Calu3 (cell line): ENCODE measurements at regions not wholly inside any gene's neighbourhood (a gene's known extent, or its start where the extent isn't known, plus 50 kb on each side); places are given as distances from the start of the nearest gene placed in this dataset.
"Not testable (repeated sequence)": the region's sequence is repeated elsewhere in the genome, so short reads cannot be mapped to it uniquely, and the experiment has no call there.

Experiments used
- BruUV-seq: library from RNA; stranded (reverse); fragments of 400-500 nt; replicated peaks from 2 replicates; lab custom pipeline; 2021; lab: Mats Ljungman, UMichigan
- CTCF ChIA-PET: fragments of 300-600 bp; sonication (Branson Sonifier 250); formaldehyde crosslinking; loops from one replicate; lab custom pipeline; 2022; ENCODE audit warnings: antibody characterized with exemption; lab: Charles Lee
- DNase-seq: peaks from one replicate; pipeline ENCODE4 v3.0.0; 2022
- H3K27ac Mint-ChIP-seq: one replicate; pipeline ENCODE4 v1.8.0; 2022; ENCODE audit warnings: mixed read lengths; ENCODE audit not compliant: unreplicated experiment
- H3K27me3 Mint-ChIP-seq: one replicate; pipeline ENCODE4 v1.8.0; 2022; ENCODE audit warnings: mixed read lengths; ENCODE audit not compliant: unreplicated experiment
- H3K36me3 Mint-ChIP-seq: one replicate; pipeline ENCODE4 v1.8.0; 2022; ENCODE audit warnings: mild to moderate bottlenecking, moderate library complexity, mixed read lengths; ENCODE audit not compliant: insufficient read depth, unreplicated experiment
- H3K4me1 Mint-ChIP-seq: one replicate; pipeline ENCODE4 v1.8.0; 2022; ENCODE audit warnings: mild to moderate bottlenecking, low read depth, mixed read lengths; ENCODE audit not compliant: unreplicated experiment
- H3K4me3 Mint-ChIP-seq: one replicate; pipeline ENCODE4 v1.8.0; 2022; ENCODE audit warnings: mild to moderate bottlenecking, low read depth, moderate library complexity, mixed read lengths; ENCODE audit not compliant: unreplicated experiment
- H3K9me3 Mint-ChIP-seq: one replicate; pipeline ENCODE4 v1.8.0; 2022; ENCODE audit warnings: low read depth, mixed read lengths; ENCODE audit not compliant: unreplicated experiment
- CTCF ChIP-seq: fragments of 200-600 bp; IDR thresholded peaks from one replicate; pipeline ENCODE4 v1.8.0; 2022; ENCODE audit warnings: antibody characterized with exemption; ENCODE audit not compliant: unreplicated experiment
- intact Hi-C: fragments of 100-400 bp; cut with micrococcal nuclease; formaldehyde crosslinking; loops from one replicate; pipeline ENCODE4 v1.10.0; 2022; ENCODE audit not compliant: unreplicated experiment

- intact Hi-C loops = no loop called here
- Mint-ChIP-seq H3K27ac (no peak overlapping the region), H3K4me3 (no peak overlapping the region), H3K36me3 (no peaks in the 10 kb centered on the region), H3K9me3 (no peaks in the 10 kb centered on the region), H3K4me1 (no peaks in the 10 kb centered on the region), H3K27me3 (no peaks in the 10 kb centered on the region)
- CTCF ChIA-PET = no interaction called here
- DNase-seq = no peak
- BruUV-seq = no TSS peak
- no peak for TF ChIP-seq CTCF
Measured at GRCh38 chr20:7792150-7792869, 147.9 kb downstream of the HAO1 start.

GRCh38 chr20:7798176-7798575 lies 142.1 kb downstream of the HAO1 start:
- H3K4me3 Mint-ChIP-seq = no peak overlapping the region
- no peaks in the 10 kb centered on the region for H3K9me3 Mint-ChIP-seq
- no peaks in the 10 kb centered on the region for H3K36me3 Mint-ChIP-seq
- TF ChIP-seq CTCF = no peak
- H3K27me3 Mint-ChIP-seq = no peaks in the 10 kb centered on the region
- intact Hi-C loops = no loop called here
- no peaks in the 10 kb centered on the region for H3K4me1 Mint-ChIP-seq
- CTCF ChIA-PET = no interaction called here
- no peak for DNase-seq
- no peak overlapping the region for H3K27ac Mint-ChIP-seq
- BruUV-seq = no TSS peak

GRCh38 chr20:7799862-7800261 lies 140.4 kb downstream of the HAO1 start:
- DNase-seq = no peak
- intact Hi-C loops = no loop called here
- no peaks in the 10 kb centered on the region for H3K9me3 Mint-ChIP-seq
- H3K27ac Mint-ChIP-seq = no peak overlapping the region
- H3K4me1 Mint-ChIP-seq = no peaks in the 10 kb centered on the region
- TF ChIP-seq CTCF = no peak
- no peaks in the 10 kb centered on the region for H3K36me3 Mint-ChIP-seq
- BruUV-seq = no TSS peak
- CTCF ChIA-PET = no interaction called here
- no peaks in the 10 kb centered on the region for H3K27me3 Mint-ChIP-seq
- no peak overlapping the region for H3K4me3 Mint-ChIP-seq

- DNase-seq, H3K4me1 Mint-ChIP-seq, H3K36me3 Mint-ChIP-seq, H3K9me3 Mint-ChIP-seq, BruUV-seq, H3K27me3 Mint-ChIP-seq, H3K4me3 Mint-ChIP-seq, intact Hi-C loops, CTCF ChIA-PET, H3K27ac Mint-ChIP-seq: not testable (repeated sequence)
Measured at GRCh38 chr20:7803411-7804151, 136.7 kb downstream of the HAO1 start.

- no peaks in the 10 kb centered on the region for H3K27me3 Mint-ChIP-seq
- no TSS peak for BruUV-seq
- peaks cover 7% of the 10 kb centered on the region for H3K9me3 Mint-ChIP-seq
- no peaks in the 10 kb centered on the region for H3K36me3 Mint-ChIP-seq
- DNase-seq = no peak
- intact Hi-C loops = no loop called here
- no peak overlapping the region for H3K4me3 Mint-ChIP-seq
- H3K4me1 Mint-ChIP-seq = no peaks in the 10 kb centered on the region
- CTCF ChIA-PET = no interaction called here
- H3K27ac Mint-ChIP-seq = no peak overlapping the region
- TF ChIP-seq CTCF = no peak
Measured at GRCh38 chr20:7806831-7807230, 133.4 kb downstream of the HAO1 start.
